ENCODE measurements at regions not wholly inside any gene's neighbourhood (a gene's known extent, or its start where the extent isn't known, plus 50 kb on each side); places are given as distances from the start of the nearest gene placed in this dataset.

GRCh38 chr1:209130886-209131285 lies 452.6 kb upstream of the CAMK1G start:
- Histone ChIP-seq H3K27ac (ENCODE audit: poor library complexity, severe bottlenecking) (no peak overlapping the region), H3K9me3 (ENCODE audit: severe bottlenecking) (no peaks in the 10 kb centered on the region), H3K36me3 (ENCODE audit: low read depth) (no peaks in the 10 kb centered on the region), H3K4me3 (ENCODE audit: severe bottlenecking) (no peak overlapping the region), H3K27me3 (ENCODE audit: insufficient read depth, poor library complexity, severe bottlenecking) (no peaks in the 10 kb centered on the region), H3K4me1 (ENCODE audit: insufficient read depth, poor library complexity, severe bottlenecking) (no peaks in the 10 kb centered on the region)
- ATAC-seq (ENCODE audit: low read depth) (no peak), DNase-seq (ENCODE audit: low spot score) (no peak)
- TF ChIP-seq CTCF (IDR thresholded peaks at IDR 0.05; ENCODE audit: poor library complexity, severe bottlenecking): no peak

- H3K4me3 ChIP-seq (ENCODE audit: severe bottlenecking): no peak overlapping the region
- no peak for DNase-seq (ENCODE audit: low spot score)
- H3K36me3 ChIP-seq (ENCODE audit: low read depth): no peaks in the 10 kb centered on the region
- no peak for ATAC-seq (ENCODE audit: low read depth)
- H3K27me3 ChIP-seq (ENCODE audit: insufficient read depth, poor library complexity, severe bottlenecking): no peaks in the 10 kb centered on the region
- H3K9me3 ChIP-seq (ENCODE audit: severe bottlenecking): no peaks in the 10 kb centered on the region
- no peak overlapping the region for H3K27ac ChIP-seq (ENCODE audit: poor library complexity, severe bottlenecking)
- no peaks in the 10 kb centered on the region for H3K4me1 ChIP-seq (ENCODE audit: insufficient read depth, poor library complexity, severe bottlenecking)
- TF ChIP-seq CTCF (IDR thresholded peaks at IDR 0.05; ENCODE audit: poor library complexity, severe bottlenecking): no peak
These were observed 450.6 kb upstream of the CAMK1G start for GRCh38 chr1:209132736-209133467.

- H3K4me1 ChIP-seq (ENCODE audit: insufficient read depth, poor library complexity, severe bottlenecking): no peaks in the 10 kb centered on the region
- no peak overlapping the region for H3K27ac ChIP-seq (ENCODE audit: poor library complexity, severe bottlenecking)
- no peak overlapping the region for H3K4me3 ChIP-seq (ENCODE audit: severe bottlenecking)
- H3K27me3 ChIP-seq (ENCODE audit: insufficient read depth, poor library complexity, severe bottlenecking): no peaks in the 10 kb centered on the region
- no peak for ATAC-seq (ENCODE audit: low read depth)
- DNase-seq (ENCODE audit: low spot score): no peak
- no peaks in the 10 kb centered on the region for H3K36me3 ChIP-seq (ENCODE audit: low read depth)
- H3K9me3 ChIP-seq (ENCODE audit: severe bottlenecking): no peaks in the 10 kb centered on the region
- TF ChIP-seq CTCF (IDR thresholded peaks at IDR 0.05; ENCODE audit: poor library complexity, severe bottlenecking): no peak
These were observed 449.5 kb upstream of the CAMK1G start for GRCh38 chr1:209134001-209134400.

GRCh38 chr1:209143916-209144315 lies 439.6 kb upstream of the CAMK1G start:
- TF ChIP-seq CTCF (IDR thresholded peaks at IDR 0.05; ENCODE audit: poor library complexity, severe bottlenecking): no peak
- Histone ChIP-seq H3K36me3 (ENCODE audit: low read depth) (no peaks in the 10 kb centered on the region), H3K4me1 (ENCODE audit: insufficient read depth, poor library complexity, severe bottlenecking) (no peaks in the 10 kb centered on the region), H3K27me3 (ENCODE audit: insufficient read depth, poor library complexity, severe bottlenecking) (no peaks in the 10 kb centered on the region), H3K9me3 (ENCODE audit: severe bottlenecking) (no peaks in the 10 kb centered on the region), H3K27ac (ENCODE audit: poor library complexity, severe bottlenecking) (no peak overlapping the region), H3K4me3 (ENCODE audit: severe bottlenecking) (no peak overlapping the region)
- DNase-seq (ENCODE audit: low spot score): no peak
- no peak for ATAC-seq (ENCODE audit: low read depth)

- no peak for TF ChIP-seq CTCF (IDR thresholded peaks at IDR 0.05; ENCODE audit: poor library complexity, severe bottlenecking)
- Histone ChIP-seq H3K36me3 (ENCODE audit: low read depth) (no peaks in the 10 kb centered on the region), H3K27ac (ENCODE audit: poor library complexity, severe bottlenecking) (no peak overlapping the region), H3K4me1 (ENCODE audit: insufficient read depth, poor library complexity, severe bottlenecking) (no peaks in the 10 kb centered on the region), H3K4me3 (ENCODE audit: severe bottlenecking) (no peak overlapping the region), H3K9me3 (ENCODE audit: severe bottlenecking) (no peaks in the 10 kb centered on the region), H3K27me3 (ENCODE audit: insufficient read depth, poor library complexity, severe bottlenecking) (no peaks in the 10 kb centered on the region)
- ATAC-seq (ENCODE audit: low read depth) (no peak), DNase-seq (ENCODE audit: low spot score) (no peak)
These were observed 433.4 kb upstream of the CAMK1G start for GRCh38 chr1:209150114-209150513.

All from RWPE2 (cell line).